ENCODE measurements at regions not wholly inside any gene's neighbourhood (a gene's known extent, or its start where the extent isn't known, plus 50 kb on each side); places are given as distances from the start of the nearest gene placed in this dataset.

DNA sequence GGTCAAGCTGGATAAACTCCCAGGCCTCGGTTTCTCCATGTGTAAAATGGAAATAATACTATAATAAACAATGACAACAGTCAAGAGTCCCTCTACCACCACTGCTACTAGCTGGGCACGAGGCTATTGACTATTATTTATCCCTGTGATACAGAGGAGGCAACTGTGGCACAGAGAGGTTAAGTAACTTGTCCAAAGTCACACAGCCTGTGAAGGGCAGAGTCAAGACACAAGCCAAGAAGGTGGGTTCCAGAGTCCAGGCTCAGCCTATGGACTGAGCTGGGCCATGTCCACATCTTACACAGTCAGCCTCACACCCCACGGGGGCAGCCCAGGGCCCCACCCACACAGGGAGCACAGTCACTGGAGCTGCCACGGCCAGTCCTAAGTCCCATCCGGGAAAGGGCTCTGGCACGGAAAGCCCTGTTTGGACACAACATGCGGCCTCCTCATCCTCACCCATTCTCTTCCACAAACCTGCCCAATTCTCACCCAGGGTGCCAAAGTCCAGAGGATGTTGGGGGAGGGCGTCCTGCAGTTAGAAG is 384.0 kb downstream of the SHANK2 start:
- no peak for DNase-seq

DNA sequence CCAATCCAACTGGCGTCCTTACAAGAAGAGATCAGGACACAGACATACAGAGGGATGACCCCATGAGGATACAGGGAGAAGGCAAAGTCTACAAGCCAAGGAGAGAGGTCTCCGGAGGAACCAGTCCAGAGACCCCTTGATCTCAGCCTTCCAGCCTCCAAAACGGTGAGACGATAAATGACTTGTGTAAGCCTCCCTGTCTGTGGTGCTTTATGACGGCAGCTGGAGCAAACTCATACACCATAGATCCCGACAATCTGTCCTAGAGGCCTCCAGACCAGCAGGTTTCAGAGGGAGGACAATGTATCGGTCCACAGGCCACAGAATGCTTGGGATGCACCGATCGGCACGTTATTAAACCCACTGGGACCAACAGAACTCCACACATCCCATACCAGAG is 383.3 kb downstream of the SHANK2 start:
- no peak for DNase-seq

DNA sequence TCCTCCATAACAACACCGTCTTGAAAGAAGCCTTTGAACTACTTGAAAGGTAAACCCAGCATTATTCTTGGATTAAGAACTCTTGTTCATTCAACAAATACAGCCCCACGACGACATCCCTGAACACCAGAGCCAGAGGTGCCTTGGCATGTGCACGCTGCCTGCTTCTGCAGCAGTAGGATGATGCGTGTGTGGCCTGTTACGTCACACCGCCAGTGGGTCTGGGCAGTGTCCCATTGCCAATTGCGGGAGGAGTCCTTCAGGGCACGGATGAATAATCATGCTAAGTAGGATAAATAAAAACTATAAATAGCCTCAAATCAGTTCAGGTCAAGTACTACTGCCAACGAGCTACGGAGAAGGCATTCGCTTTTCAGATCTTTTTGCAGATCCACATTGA is 380.5 kb downstream of the SHANK2 start:
- no peak for DNase-seq

DNA sequence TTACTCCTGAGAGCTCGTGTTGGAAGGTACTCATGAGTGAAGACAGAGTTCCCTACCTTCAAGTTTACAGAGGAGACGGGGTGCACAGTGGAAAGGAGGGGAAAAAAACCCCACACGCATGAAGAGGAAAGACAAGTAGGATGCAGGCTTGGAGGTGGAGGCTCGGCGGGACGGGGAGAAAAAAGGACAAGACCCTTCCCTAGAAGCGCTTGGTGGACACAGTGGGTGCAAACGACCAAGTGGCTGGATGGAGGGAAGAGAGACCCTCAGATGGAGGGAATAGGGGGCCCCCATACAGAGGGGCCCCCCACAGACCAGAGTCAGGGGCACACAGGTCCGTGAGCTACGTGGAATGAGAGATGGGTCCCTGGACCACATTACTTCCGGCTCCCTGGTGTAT is 380.1 kb downstream of the SHANK2 start:
- no peak for DNase-seq

DNA sequence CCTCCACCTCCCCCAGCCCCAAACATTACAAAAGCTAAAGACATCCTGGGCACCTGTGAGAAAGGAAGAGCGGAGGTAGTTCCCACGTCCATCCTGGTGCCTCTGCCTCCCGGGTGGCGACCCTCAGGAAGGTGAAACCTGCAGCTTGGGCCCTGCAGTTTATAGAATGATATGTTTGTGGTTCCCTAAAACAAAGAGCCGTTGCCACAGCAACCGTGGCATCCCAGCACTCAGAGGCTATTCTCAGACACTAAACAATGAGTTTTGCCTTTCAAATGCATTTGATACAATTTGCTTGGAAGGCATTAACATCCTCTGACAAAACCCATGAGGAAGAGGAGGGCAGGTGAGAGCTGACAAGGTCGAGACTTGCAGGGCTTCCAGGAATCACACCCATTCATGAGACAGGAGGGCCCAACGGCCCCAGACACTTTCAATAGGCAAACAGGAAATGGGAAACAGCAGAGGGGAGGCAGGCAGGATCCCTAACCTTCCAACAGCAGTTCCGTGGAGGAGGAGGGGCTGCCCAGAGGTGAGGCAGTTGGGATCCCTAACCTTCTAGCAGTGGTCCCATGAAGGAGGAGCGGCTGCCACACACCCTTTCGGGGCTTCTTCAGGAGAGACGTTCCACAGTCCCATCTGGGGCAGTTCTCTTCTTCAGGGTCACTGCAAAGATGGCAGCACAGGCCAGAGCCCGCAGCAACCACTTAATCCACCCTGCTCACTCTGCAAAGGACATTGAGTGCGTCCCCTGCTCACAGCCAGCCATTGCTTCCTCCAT is 379.2 kb downstream of the SHANK2 start:
- DNase-seq = no peak

DNA sequence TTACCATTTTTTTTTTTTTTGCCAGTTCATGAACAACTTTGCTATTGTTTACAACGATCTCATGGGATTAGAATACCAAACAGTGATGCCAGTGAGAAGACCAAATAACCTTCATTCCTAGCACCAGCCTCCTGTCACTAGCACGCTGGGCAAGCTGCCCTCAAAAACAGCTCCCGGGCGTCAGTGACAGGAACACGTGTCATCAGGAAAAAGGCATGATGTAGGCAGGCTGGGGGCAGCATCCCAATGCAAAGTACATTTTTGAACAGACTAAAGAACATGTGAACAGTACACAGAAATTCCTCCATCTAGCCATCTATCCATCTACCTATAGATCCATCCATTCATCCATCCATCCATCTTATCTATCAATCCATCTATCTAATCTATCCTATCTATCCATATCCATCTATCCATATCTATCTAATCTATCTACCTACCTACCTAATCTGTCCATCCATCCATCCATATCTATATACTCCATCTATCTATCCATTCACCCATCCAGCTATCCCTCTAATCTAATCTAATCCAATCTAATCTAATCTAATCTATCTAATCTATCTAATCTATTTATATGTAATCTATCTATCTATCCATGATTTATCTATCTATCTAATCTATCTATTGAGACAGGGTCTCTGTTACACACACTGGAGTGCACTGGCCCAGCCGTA is 378.5 kb downstream of the SHANK2 start:
- DNase-seq = no peak

DNA sequence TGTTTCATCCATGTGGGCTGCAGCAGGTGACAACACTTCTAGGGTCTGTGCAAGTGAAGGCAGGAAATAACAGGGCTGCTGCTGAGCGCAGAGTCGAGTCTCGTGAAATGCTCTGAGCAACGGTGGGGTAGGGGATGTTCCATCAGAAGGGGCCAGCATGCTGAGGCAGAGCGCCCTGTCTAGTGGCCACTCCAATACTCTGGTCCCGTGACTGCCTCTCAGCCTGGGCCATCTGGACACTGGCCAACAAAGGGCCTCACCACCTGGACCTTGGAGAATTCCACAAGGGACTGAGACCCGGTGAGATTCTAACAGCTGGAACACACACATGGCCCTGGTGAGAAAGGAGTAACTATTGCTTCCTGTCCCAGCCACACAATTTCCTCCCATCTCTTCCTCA is 375.7 kb downstream of the SHANK2 start:
- DNase-seq = no peak

DNA sequence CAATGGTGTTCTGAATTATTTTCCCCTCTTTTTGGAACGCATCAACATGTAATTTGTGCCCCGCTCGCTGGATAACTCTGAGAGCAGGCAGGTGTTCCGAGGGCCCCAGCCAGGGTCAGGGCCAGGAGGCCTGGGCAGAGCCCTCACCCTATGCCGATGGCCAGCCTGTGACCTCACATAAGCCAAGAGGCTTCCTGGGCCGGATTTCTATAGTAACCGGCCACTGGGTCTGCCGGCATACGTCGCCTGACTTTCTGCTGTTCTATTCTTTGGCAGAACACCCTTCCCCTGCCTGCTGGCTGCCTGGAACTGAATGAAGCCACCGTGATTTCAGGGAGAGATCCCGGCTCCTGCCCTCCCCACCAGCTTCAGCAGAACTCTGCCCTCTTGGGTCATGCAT is 375.2 kb downstream of the SHANK2 start:
- DNase-seq = no peak

DNA sequence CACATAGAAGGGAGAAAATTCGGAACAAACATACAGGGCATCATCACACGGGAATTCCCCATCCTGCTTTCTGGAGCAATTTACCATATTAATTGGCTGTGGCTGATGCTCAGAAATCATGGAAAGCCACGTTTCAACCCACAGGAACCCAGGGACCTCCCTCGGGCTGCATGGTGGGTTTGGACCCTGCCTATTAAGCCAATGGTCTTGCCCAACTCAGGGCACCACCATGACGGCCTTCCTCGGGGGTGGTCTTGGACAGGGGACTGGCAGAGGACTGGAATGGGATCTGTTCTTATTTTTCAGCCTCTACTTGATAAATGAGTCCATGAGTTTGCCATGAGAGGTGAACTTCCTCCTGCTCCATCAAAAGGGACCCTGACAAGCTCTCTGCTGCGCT is 374.0 kb downstream of the SHANK2 start:
- DNase-seq = no peak

DNA sequence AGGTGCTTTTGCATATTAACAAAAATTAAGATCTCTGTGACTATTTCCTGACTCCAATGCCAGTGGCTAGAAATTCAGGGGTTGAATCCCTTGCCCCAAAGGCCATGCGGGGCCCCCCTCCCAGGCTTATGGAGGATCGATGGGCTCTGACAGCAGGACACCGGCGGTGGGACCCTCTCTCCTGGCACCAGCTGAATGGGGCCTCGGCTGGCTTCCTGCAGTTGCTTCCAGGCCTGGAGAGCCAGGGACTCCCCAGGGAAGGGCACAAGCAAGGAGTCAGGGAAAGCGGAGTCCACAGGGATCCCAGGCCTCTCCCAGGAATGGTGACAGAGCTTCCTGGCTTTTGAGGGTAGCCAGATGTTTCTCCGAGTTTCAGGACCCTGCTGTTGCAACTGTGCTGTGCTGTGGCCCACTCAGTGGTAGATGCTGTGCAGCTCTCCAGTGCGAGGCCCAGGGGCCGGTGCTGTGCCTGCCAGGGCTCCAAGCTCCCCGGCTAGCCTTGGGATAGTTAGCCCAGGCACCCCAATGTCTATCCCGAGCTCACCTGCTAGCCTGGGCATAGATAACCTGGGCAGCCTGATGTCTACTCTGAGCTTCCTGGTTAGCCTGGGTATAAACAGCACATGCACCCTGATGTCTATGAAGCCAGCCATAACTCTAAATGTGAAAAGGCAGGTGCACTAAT is 372.6 kb downstream of the SHANK2 start:
- DNase-seq = no peak

DNA sequence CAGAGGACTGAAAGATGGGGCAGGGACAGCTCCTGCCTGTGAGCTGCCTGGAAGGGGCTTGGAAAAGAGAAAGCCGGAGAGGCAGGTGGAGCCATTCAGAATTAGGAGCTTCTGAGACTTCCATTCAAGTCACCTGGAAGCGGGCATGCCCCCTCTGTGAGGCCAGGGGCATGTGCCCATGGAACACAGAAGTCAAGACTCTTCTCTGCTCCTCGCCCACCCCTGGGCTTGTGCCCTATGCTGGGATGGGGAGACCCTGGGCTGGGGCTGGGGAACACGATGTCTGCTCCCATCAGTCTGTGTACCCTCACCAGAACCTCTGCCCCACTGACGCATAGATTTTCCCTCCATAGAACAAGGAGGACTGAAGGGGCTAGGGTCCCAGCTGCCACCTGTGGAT is 372.0 kb downstream of the SHANK2 start:
- DNase-seq = no peak

DNA sequence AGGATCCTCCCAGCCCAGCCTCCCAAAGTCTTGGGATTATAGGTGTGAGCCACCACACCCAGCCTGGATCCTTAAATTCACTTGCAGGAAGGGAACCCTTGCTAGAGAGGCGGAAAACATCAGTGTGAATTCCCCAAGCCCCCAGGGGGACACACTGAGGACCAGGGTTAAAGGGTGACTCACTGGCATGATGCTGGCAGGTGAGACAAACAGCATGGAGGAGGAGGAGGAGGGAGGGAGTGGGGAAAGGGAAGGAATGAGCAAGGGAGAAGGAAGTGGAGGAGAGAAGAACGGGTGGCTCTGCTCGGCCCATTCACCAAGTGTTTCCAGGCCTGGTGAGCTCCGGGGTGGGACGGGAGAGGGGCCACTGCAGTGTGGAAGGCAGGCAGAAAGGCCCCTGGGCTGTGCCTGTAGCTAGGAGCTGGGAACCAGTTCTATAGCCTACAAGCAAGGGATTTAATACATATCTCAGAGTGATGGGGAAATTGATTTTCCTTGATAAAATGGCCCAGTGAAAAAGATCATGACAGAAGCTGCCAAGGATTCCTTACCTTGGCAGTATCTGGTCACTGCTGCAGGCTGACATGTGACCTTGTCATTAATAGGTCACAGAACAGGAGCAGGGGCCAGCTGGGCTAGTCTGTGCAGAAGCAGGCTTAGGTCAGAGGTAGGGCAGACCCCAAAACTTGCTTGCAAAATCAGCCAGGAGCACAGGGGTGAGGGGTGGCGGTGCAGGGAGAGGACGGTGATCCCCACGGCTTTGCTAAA is 370.2 kb downstream of the SHANK2 start:
- no peak for DNase-seq

DNA sequence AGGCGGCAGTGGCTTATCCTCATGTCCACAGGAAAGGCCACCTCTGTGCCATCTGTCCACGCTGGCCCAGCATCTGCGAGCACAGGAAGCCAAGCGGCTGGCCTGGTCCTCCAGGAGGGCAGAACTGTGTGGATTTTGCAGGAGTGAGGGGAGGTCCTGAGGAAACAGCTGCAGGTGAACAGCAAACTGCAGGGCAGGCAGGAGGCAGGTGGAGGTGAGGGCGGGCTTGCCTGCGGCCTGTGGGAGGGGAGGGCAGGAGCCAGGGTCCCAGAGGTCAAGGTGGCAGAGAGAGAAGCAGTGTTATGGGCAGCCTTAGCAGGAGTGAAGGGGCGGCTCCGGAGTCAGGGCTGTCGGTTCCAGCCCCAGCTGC is 369.7 kb downstream of the SHANK2 start:
- no peak for DNase-seq

DNA sequence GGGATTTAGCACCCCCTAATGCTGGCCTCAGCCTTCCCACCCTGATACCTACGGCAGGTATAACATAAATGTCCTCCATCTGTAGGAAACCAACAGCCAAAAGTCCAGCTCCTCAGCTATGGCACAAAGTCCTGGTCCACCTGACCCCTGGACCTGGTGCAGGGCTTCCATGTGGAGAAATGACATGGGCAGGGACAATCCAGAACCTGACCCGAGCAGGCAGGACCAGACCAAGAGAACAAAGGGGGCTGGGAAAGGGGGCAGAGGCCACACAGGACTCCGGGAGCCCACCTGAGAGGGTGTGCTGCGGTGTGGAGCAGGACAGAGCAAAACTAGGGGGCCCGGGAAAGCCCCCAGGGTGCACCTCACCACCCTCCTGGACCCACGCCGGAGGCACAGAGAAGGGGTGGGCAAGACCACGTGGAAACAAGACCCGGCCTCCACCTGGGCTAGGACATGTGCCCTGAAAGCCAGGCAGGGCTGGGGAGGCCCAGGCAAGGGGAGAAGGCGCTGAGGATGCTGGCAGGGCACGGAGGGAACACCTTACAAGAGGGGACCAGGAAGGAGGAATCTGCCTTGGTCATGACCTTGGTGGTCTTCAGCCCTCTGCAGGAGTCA is 368.9 kb downstream of the SHANK2 start:
- no peak for DNase-seq

DNA sequence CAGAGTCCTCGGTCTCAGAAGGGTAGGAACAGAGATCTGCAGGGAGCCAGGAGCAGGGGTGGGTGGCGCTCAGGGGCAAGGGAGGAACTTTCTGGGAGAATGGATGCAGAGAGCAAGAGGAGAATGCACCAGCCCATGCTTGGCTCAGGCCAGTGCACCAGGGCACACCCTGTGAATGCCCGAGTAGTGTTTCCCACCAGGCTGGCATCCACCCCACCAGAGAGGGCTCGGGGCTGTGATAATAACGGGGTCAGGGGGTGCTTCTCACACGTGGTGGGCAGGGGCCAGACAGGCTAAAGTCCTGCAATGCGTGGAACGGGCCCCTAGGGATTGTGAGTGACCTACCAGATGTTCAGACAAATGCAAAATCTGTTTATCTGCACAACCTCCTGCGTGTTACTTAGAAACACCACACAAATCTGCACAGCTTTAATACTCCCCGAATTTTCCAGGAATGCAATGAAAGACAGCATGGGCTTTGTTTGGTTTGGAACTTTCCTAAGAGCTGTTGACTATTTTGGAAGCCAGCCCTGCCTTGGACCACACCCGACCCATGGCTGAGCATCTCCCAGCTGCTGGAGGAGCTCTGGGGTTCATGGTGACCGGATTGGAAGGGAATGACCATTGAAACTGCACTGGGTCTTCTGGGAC is 368.3 kb downstream of the SHANK2 start:
- no peak for DNase-seq

DNA sequence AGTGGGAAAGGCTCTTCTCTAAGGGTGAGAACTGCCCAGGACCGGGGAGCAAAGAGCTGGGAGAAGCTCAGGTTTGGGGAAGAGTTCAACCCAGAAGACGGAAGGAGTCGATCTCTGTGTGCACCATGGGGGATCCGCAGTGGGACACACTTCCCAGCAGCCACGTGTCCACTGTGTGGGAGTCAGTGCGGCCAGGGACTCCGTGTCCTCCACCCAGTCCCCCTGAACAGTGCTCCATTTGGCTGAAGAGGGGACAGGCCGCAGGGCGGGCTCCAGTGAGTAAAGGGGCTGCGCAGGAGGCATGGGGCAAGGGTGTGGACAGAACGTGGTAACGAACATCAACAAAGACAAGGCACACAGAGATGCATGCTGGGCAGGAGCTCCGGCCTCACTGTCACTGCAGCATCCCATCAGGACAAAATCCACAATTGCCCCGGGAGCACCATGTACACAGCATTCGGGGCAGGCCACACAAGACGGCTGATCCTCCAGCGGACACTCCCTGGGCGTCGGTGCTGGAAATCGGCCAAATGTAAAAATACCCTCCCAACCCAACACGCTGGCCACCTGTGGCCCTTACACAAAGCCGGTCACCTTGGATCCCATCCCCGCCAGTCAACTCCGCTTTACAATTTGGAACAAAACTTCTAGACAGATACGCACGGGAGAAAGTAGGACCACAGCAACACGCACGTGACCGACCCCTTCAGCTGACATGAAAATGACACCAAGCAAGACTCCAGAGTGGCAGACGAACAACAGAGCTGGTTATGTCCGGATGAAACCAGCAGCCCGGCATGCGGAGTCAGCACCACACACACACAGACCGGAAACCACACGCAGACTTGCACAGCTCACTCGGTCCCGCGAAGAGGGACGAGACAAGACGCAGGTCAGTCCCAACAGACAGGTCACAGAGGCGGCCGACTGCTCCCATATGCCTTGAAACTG is 366.8 kb downstream of the SHANK2 start:
- peak in 1 of 2 donors; percentile 40 for DNase-seq

DNA sequence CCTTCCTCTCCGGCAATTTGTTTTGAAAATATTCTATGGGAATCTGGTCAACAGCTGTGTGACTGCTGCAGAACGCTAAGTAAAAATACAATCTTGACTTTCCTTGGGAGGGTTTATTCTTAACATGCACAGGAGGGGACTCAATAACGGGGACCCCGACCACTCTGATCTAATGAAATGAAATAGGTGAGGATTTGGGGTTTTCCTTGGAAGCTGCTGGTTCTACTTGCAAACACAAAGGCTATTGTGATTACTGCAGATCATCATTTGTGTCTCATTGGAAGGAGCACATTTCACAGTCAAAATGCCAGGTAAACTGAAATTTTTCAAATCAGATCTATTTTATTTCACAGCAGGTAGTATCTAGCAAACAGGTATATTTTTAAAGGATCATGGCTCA is 366.1 kb downstream of the SHANK2 start:
- DNase-seq = no peak

DNA sequence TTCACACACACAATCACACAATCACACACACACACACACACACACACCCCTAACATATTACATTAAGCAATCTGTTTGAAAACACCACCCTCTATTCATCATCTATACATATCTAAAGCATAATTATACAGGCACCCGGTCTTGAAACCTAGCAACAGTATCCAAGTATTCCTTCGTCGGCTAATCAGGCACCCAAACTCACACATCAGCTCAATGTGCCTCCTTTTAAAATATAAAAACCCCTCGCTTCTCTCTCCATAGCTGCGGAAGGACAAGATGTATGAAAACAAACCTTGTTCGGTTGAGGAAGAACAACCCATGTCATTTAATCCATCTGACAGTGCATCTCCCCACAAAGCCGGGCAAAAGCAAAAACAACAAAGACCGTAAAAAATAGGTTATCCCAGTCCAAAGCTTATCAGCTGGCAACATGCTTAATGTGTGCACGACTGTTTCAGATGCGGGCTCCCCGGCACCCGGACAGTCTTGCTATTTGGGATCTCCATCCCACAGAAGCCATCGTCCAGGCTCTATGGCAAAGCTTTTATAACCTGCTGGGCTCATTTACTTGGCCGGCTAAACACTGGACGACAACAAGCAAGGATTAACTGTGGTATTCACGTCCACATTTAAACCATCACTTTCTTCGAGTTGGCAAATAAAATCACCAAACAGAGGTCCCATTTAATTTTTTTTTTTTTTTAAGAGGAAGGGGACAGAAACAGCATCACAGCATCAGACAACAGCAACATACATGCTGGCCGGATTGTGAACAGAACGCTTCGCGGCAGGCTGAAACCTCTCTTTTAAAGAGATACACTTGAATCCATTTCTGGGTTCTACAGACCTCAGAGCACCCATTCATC is 365.5 kb downstream of the SHANK2 start:
- DNase-seq = no peak

DNA sequence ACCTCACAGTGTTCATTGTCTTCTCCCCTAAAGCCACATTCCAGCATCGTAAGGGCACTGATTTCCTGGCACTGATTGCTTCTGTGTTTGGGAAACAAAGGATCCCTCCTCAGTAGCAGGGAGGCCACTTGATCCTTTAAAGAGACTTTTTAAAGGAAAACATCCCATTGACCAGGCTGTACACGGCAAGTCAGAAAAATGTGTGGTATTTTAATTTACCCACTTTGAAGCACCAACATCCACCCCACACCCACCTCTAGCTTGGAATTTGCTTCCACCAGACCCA is 364.9 kb downstream of the SHANK2 start:
- DNase-seq = no peak
